Upper lobe of right lung (tissue), 1 donor: ENCODE measurements at regions not wholly inside any gene's neighbourhood (a gene's known extent, or its start where the extent isn't known, plus 50 kb on each side); places are given as distances from the start of the nearest gene placed in this dataset.
"Not testable (repeated sequence)": the region's sequence is repeated elsewhere in the genome, so short reads cannot be mapped to it uniquely, and the experiment has no call there.

Source experiments
- ATAC-seq: fragments of 200-7000 bp; cut with Tn5 transposase; one replicate; pipeline ENCODE4 v1.9.1; 2020; ENCODE audit warnings: mild to moderate bottlenecking, moderate library complexity
- DNase-seq: peaks from one replicate; pipeline ENCODE4 v3.0.0-alpha.2; 2020
- H3K27ac ChIP-seq: fragments of 200-600 bp; one replicate; pipeline ENCODE4 v1.8.0; 2022
- H3K27me3 ChIP-seq: fragments of 200-600 bp; one replicate; pipeline ENCODE4 v1.8.0; 2022; ENCODE audit warnings: mild to moderate bottlenecking
- H3K36me3 ChIP-seq: fragments of 200-600 bp; one replicate; pipeline ENCODE4 v1.8.0; 2022
- H3K4me1 ChIP-seq: fragments of 200-600 bp; one replicate; pipeline ENCODE4 v1.8.0; 2022
- H3K4me3 ChIP-seq: fragments of 200-600 bp; one replicate; pipeline ENCODE4 v1.8.0; 2022; ENCODE audit warnings: mild to moderate bottlenecking
- H3K9me3 ChIP-seq: fragments of 200-600 bp; one replicate; pipeline ENCODE4 v1.8.0; 2022
- CTCF ChIP-seq: fragments of 200-600 bp; IDR thresholded peaks from one replicate; pipeline ENCODE4 v1.8.0; 2022; ENCODE audit warnings: antibody characterized with exemption
- intact Hi-C: fragments of 100-400 bp; cut with DNase I; formaldehyde crosslinking; loops from one replicate; pipeline ENCODE4 v1.11.0; 2022
- donor health status: DM: no; HTN: yes; CAD: no; lungs with severe emphysema.

- no peak for TF ChIP-seq CTCF
- Histone ChIP-seq H3K27me3 (no peaks in the 10 kb centered on the region), H3K27ac (no peak overlapping the region), H3K9me3 (no peaks in the 10 kb centered on the region), H3K36me3 (no peaks in the 10 kb centered on the region), H3K4me3 (no peak overlapping the region), H3K4me1 (peaks cover 4% of the 10 kb centered on the region)
- ATAC-seq (no peak), DNase-seq (no peak)
- intact Hi-C loops: no loop called here
Observed at GRCh38 chr4:84221704-84222103, 277.4 kb downstream of the NKX6-1 start.

GRCh38 chr4:84220990-84221389 lies 278.1 kb downstream of the NKX6-1 start:
- Histone ChIP-seq H3K9me3 (no peaks in the 10 kb centered on the region), H3K27me3 (no peaks in the 10 kb centered on the region), H3K4me1 (peaks cover 4% of the 10 kb centered on the region), H3K36me3 (no peaks in the 10 kb centered on the region), H3K27ac (no peak overlapping the region), H3K4me3 (no peak overlapping the region)
- TF ChIP-seq CTCF: no peak
- intact Hi-C loops: no loop called here
- DNase-seq (no peak), ATAC-seq (no peak)

- intact Hi-C loops: no loop called here
- no peak for TF ChIP-seq CTCF
- ATAC-seq: no peak
- H3K36me3 ChIP-seq: no peaks in the 10 kb centered on the region
- no peak overlapping the region for H3K4me3 ChIP-seq
- H3K4me1 ChIP-seq: peaks cover 4% of the 10 kb centered on the region
- no peak overlapping the region for H3K27ac ChIP-seq
- H3K9me3 ChIP-seq: no peaks in the 10 kb centered on the region
- DNase-seq: no peak
- no peaks in the 10 kb centered on the region for H3K27me3 ChIP-seq
Observed at GRCh38 chr4:84219656-84220055, 279.4 kb downstream of the NKX6-1 start.

- Histone ChIP-seq H3K4me3 (no peak overlapping the region), H3K4me1 (peaks cover 4% of the 10 kb centered on the region), H3K36me3 (no peaks in the 10 kb centered on the region), H3K27me3 (no peaks in the 10 kb centered on the region), H3K9me3 (no peaks in the 10 kb centered on the region), H3K27ac (no peak overlapping the region)
- TF ChIP-seq CTCF: no peak
- DNase-seq (no peak), ATAC-seq (no peak)
- intact Hi-C loops: no loop called here
Observed at GRCh38 chr4:84218031-84218430, 281.1 kb downstream of the NKX6-1 start.

GRCh38 chr4:84215217-84215616 lies 283.9 kb downstream of the NKX6-1 start:
- Histone ChIP-seq H3K27ac (no peak overlapping the region), H3K9me3 (no peaks in the 10 kb centered on the region), H3K4me1 (peaks cover 4% of the 10 kb centered on the region), H3K4me3 (no peak overlapping the region), H3K36me3 (no peaks in the 10 kb centered on the region), H3K27me3 (no peaks in the 10 kb centered on the region)
- ATAC-seq: no peak
- intact Hi-C loops: no loop called here
- DNase-seq: no peak
- no peak for TF ChIP-seq CTCF

GRCh38 chr4:84206226-84206625 lies 292.9 kb downstream of the NKX6-1 start:
- H3K4me1 ChIP-seq, H3K27ac ChIP-seq, ATAC-seq, H3K9me3 ChIP-seq, H3K36me3 ChIP-seq, H3K27me3 ChIP-seq, H3K4me3 ChIP-seq, intact Hi-C loops, DNase-seq: not testable (repeated sequence)
